GM23338 (cell line): ENCODE measurements at regions not wholly inside any gene's neighbourhood (a gene's known extent, or its start where the extent isn't known, plus 50 kb on each side); places are given as distances from the start of the nearest gene placed in this dataset.

ENCODE experiments used
- EZH2 ChIP-seq: fragments of 200-600 bp; sonication (generic); IDR thresholded peaks from one replicate; pipeline ENCODE4 v1.8.0; 2017; ENCODE audit warnings: antibody characterized with exemption, mild to moderate bottlenecking, low read depth; ENCODE audit not compliant: unreplicated experiment
- JUNB ChIP-seq: IDR thresholded peaks from one replicate; pipeline ENCODE4 v1.6.1; 2016; ENCODE audit warnings: antibody characterized with exemption; ENCODE audit not compliant: unreplicated experiment
- POLR2AphosphoS5 ChIP-seq: IDR thresholded peaks from 2 replicates; pipeline ENCODE4 v1.6.1; 2016; ENCODE audit warnings: antibody characterized with exemption, low read depth
- ZNF114 ChIP-seq: fragments of 250-450 bp; sonication (Bioruptor Pico); IDR thresholded peaks from 2 replicates; pipeline ENCODE4 v1.5.0; 2020; ENCODE audit warnings: mild to moderate bottlenecking, moderate library complexity
- ZNF331 ChIP-seq: fragments of 250-450 bp; sonication (Bioruptor Pico); IDR thresholded peaks from 2 replicates; pipeline ENCODE4 v1.5.0; 2020; ENCODE audit warnings: low read depth, mild to moderate bottlenecking, moderate library complexity
- TF ChIP-seq, protein P1 (sequence below), 2 experiments: fragments of 200-600 bp in 1 of 2; sonication (generic) in 1 of 2; conservative IDR thresholded peaks; 2 replicates each; pipeline versions ENCODE4 v1.5.1 to v1.6.1; 2016 to 2017; ENCODE audit warnings: antibody characterized with exemption in 2 of 2, low read depth in 2 of 2, mild to moderate bottlenecking in 2 of 2, moderate library complexity in 1 of 2
- TF ChIP-seq, protein P2 (sequence below): IDR thresholded peaks from one replicate; pipeline ENCODE4 v1.6.1; 2018; ENCODE audit warnings: antibody characterized with exemption; ENCODE audit not compliant: unreplicated experiment
- TF ChIP-seq, protein P3 (sequence below): IDR thresholded peaks from 2 replicates; pipeline ENCODE4 v1.6.1; 2016; ENCODE audit warnings: antibody characterized with exemption

DNA sequence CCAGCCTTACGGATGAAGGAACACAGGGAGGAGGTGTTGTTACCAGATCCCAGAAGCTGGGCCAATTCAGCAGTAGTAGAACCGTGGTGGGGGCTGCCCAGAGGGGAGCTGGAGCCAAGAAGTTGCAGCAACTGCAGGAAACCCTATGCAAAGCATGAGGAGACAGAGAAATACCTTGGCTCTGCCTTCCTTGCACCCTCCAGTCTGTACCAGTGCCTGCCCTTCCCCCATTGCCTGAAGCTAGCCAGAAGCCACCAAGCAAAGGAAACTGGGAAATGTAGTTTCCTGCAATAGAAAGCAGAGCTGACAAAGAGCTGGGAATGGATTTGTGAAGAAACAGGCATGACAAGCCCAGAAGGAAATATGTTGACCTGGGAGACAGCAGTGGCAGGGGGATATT is 108.7 kb upstream of the FUNDC1 start:
- TF ChIP-seq, protein P1, sequence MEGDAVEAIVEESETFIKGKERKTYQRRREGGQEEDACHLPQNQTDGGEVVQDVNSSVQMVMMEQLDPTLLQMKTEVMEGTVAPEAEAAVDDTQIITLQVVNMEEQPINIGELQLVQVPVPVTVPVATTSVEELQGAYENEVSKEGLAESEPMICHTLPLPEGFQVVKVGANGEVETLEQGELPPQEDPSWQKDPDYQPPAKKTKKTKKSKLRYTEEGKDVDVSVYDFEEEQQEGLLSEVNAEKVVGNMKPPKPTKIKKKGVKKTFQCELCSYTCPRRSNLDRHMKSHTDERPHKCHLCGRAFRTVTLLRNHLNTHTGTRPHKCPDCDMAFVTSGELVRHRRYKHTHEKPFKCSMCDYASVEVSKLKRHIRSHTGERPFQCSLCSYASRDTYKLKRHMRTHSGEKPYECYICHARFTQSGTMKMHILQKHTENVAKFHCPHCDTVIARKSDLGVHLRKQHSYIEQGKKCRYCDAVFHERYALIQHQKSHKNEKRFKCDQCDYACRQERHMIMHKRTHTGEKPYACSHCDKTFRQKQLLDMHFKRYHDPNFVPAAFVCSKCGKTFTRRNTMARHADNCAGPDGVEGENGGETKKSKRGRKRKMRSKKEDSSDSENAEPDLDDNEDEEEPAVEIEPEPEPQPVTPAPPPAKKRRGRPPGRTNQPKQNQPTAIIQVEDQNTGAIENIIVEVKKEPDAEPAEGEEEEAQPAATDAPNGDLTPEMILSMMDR (conservative IDR thresholded peaks at IDR 0.05; ENCODE audit: low read depth in 2 of 2) = no peak
- TF ChIP-seq JUNB (no peak), POLR2AphosphoS5 (no peak), ZNF331 (CRISPR knock-in tag) (no peak), EZH2 (no peak), ZNF114 (no peak)
- TF ChIP-seq, protein P2, sequence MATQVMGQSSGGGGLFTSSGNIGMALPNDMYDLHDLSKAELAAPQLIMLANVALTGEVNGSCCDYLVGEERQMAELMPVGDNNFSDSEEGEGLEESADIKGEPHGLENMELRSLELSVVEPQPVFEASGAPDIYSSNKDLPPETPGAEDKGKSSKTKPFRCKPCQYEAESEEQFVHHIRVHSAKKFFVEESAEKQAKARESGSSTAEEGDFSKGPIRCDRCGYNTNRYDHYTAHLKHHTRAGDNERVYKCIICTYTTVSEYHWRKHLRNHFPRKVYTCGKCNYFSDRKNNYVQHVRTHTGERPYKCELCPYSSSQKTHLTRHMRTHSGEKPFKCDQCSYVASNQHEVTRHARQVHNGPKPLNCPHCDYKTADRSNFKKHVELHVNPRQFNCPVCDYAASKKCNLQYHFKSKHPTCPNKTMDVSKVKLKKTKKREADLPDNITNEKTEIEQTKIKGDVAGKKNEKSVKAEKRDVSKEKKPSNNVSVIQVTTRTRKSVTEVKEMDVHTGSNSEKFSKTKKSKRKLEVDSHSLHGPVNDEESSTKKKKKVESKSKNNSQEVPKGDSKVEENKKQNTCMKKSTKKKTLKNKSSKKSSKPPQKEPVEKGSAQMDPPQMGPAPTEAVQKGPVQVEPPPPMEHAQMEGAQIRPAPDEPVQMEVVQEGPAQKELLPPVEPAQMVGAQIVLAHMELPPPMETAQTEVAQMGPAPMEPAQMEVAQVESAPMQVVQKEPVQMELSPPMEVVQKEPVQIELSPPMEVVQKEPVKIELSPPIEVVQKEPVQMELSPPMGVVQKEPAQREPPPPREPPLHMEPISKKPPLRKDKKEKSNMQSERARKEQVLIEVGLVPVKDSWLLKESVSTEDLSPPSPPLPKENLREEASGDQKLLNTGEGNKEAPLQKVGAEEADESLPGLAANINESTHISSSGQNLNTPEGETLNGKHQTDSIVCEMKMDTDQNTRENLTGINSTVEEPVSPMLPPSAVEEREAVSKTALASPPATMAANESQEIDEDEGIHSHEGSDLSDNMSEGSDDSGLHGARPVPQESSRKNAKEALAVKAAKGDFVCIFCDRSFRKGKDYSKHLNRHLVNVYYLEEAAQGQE = no peak
- TF ChIP-seq, protein P3, sequence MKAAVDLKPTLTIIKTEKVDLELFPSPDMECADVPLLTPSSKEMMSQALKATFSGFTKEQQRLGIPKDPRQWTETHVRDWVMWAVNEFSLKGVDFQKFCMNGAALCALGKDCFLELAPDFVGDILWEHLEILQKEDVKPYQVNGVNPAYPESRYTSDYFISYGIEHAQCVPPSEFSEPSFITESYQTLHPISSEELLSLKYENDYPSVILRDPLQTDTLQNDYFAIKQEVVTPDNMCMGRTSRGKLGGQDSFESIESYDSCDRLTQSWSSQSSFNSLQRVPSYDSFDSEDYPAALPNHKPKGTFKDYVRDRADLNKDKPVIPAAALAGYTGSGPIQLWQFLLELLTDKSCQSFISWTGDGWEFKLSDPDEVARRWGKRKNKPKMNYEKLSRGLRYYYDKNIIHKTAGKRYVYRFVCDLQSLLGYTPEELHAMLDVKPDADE = peak; percentile 60; the same call in 1 of the 2 replicates
